ENCODE measurements at regions not wholly inside any gene's neighbourhood (a gene's known extent, or its start where the extent isn't known, plus 50 kb on each side); places are given as distances from the start of the nearest gene placed in this dataset.

DNA sequence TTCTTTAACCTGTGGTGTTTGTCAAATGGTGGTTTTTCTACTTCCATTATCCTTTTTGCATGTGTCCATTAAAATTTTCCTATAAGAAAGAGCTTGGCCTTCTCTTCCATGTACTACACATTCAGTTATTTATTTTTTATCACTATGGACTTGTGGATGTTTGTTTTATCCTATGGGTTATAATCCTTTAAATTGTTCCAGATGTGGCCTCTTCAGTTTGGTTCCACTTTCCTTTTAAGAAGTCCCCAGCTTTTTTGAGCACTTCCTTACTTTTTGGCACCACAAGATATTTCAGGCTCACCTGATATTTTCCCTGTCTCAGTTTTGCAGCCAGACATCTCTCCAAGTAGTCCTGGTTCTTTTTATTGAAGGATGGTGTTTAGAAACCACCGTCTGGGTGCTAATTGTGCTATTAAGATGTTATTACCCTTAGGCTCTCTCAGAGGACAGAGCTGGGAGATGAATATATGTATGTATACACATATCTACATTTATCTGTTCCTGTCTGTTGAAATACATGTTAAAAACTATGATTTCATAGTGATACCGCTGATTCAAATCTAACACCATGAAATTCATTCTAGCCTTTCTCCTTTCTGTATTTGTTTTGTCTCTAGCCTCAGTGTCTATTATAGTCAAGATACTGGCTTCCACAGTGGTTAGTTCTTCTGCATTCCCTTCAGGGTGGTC, 408.5 kb upstream of the RGS6 start:
- Histone ChIP-seq H3K4me1 (ENCODE audit: control insufficient read depth in 1 of 2, insufficient read depth in 1 of 2, low read depth in 1 of 2, low read length in 1 of 2) (no peaks in the 10 kb centered on the region), H3K4me3 (ENCODE audit: low read depth in 1 of 2, low read length in 1 of 2) (no peak overlapping the region), H3K36me3 (no peaks in the 10 kb centered on the region), H3K9me3 (no peaks in the 10 kb centered on the region), H3K27ac (no peak overlapping the region), H3K27me3 (no peaks in the 10 kb centered on the region)
- TF ChIP-seq, protein P1, sequence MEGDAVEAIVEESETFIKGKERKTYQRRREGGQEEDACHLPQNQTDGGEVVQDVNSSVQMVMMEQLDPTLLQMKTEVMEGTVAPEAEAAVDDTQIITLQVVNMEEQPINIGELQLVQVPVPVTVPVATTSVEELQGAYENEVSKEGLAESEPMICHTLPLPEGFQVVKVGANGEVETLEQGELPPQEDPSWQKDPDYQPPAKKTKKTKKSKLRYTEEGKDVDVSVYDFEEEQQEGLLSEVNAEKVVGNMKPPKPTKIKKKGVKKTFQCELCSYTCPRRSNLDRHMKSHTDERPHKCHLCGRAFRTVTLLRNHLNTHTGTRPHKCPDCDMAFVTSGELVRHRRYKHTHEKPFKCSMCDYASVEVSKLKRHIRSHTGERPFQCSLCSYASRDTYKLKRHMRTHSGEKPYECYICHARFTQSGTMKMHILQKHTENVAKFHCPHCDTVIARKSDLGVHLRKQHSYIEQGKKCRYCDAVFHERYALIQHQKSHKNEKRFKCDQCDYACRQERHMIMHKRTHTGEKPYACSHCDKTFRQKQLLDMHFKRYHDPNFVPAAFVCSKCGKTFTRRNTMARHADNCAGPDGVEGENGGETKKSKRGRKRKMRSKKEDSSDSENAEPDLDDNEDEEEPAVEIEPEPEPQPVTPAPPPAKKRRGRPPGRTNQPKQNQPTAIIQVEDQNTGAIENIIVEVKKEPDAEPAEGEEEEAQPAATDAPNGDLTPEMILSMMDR (IDR thresholded peaks at IDR 0.05), result no peak

GRCh38 chr14:71524320-71524982, 407.8 kb upstream of the RGS6 start:
- Histone ChIP-seq H3K27me3 (no peaks in the 10 kb centered on the region), H3K36me3 (peaks cover 3% of the 10 kb centered on the region), H3K4me1 (ENCODE audit: control insufficient read depth in 1 of 2, insufficient read depth in 1 of 2, low read depth in 1 of 2, low read length in 1 of 2) (no peaks in the 10 kb centered on the region), H3K27ac (no peak overlapping the region), H3K9me3 (no peaks in the 10 kb centered on the region), H3K4me3 (ENCODE audit: low read depth in 1 of 2, low read length in 1 of 2) (no peak overlapping the region)
- TF ChIP-seq, protein P1 (IDR thresholded peaks at IDR 0.05), result no peak

- Histone ChIP-seq H3K9me3 (no peaks in the 10 kb centered on the region), H3K4me3 (ENCODE audit: low read depth in 1 of 2, low read length in 1 of 2) (no peak overlapping the region), H3K4me1 (ENCODE audit: control insufficient read depth in 1 of 2, insufficient read depth in 1 of 2, low read depth in 1 of 2, low read length in 1 of 2) (no peaks in the 10 kb centered on the region), H3K27ac (no peak overlapping the region), H3K27me3 (no peaks in the 10 kb centered on the region), H3K36me3 (peaks cover 15% of the 10 kb centered on the region)
- TF ChIP-seq, protein P1 (IDR thresholded peaks at IDR 0.05), result no peak
These were observed 406.5 kb upstream of the RGS6 start for GRCh38 chr14:71525663-71526221.

DNA sequence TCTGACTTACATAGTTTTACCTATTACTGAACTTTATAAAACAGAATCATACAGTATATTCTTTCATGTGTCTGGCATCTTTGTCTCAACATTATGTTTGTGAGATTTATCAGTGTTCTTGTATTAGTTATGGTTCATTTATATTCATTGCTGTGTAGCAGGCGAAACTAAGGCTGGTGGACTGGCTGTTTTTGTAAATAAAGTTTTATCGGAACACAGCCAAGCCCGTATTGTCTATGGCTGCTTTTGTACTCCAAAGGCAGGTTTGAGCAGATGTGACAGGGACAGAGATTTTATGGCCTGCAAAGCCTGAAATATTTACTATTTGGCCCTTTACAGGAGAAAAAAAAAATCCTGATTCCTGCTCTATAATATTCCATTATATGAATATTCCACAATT, 405.8 kb upstream of the RGS6 start:
- Histone ChIP-seq H3K4me3 (ENCODE audit: low read depth in 1 of 2, low read length in 1 of 2) (no peak overlapping the region), H3K27ac (no peak overlapping the region), H3K9me3 (no peaks in the 10 kb centered on the region), H3K27me3 (no peaks in the 10 kb centered on the region), H3K4me1 (ENCODE audit: control insufficient read depth in 1 of 2, insufficient read depth in 1 of 2, low read depth in 1 of 2, low read length in 1 of 2) (no peaks in the 10 kb centered on the region), H3K36me3 (peaks cover 15% of the 10 kb centered on the region)
- TF ChIP-seq, protein P1 (IDR thresholded peaks at IDR 0.05), result no peak

GRCh38 chr14:71527838-71528237, 404.4 kb upstream of the RGS6 start:
- peaks cover 18% of the 10 kb centered on the region for H3K36me3 ChIP-seq
- no peaks in the 10 kb centered on the region for H3K4me1 ChIP-seq (ENCODE audit: control insufficient read depth in 1 of 2, insufficient read depth in 1 of 2, low read depth in 1 of 2, low read length in 1 of 2)
- no peaks in the 10 kb centered on the region for H3K9me3 ChIP-seq
- H3K27ac ChIP-seq, result no peak overlapping the region
- TF ChIP-seq, protein P1 (IDR thresholded peaks at IDR 0.05), result no peak
- H3K27me3 ChIP-seq, result no peaks in the 10 kb centered on the region
- H3K4me3 ChIP-seq (ENCODE audit: low read depth in 1 of 2, low read length in 1 of 2), result no peak overlapping the region
